HG03457 (cell line): ENCODE measurements at regions not wholly inside any gene's neighbourhood (a gene's known extent, or its start where the extent isn't known, plus 50 kb on each side); places are given as distances from the start of the nearest gene placed in this dataset.

Experiments used
- ATAC-seq: cut with Tn5 transposase; IDR thresholded peaks from one replicate; pipeline ENCODE4 v1.9.1; 2021; ENCODE audit warnings: moderate number of reproducible peaks; ENCODE audit not compliant: unreplicated experiment

- ATAC-seq = no peak
Observed at GRCh38 chr11:92852946-92853345, 116.5 kb upstream of the MTNR1B start.

GRCh38 chr11:92854162-92854561, 115.3 kb upstream of the MTNR1B start:
- ATAC-seq = no peak

GRCh38 chr11:92854952-92855351, 114.5 kb upstream of the MTNR1B start:
- ATAC-seq = no peak

DNA sequence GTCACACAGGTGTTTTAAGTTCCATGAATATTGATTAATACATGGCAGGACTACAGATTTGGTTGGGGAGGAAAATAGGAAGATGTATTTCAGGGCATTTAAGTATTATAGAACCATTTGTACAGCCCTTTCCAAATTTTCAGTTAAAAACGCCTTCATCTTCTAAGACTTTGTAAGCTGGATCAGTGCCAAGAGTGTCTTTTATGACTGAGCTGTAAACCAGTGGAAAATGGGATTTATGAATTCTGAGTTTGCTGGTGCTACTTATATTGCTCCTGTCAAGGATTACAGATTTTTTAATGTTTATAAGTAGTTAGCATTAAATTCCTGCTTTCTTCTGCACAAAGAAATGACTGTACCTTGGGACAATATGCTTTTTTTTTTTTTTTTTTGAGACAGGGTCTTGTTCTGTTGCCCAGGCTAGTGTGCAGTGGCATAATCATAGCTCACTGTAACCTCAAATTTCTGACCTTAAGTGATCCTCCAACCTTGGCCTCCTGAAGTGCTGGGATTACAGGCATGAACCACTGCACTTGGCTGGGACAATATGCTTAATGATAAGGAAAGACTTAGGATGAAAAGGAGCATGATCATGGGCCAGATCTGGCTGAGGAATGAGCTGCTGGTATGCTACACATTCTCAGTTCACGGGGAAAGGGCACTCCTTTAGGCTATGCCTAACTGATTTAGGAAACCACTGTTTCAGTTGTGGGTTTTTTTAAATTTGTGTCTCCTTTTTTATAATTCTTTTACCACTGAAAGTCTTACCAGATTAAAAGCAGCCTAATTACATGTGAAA, 113.6 kb upstream of the MTNR1B start:
- no peak for ATAC-seq

GRCh38 chr11:92857407-92857806, 112.0 kb upstream of the MTNR1B start:
- no peak for ATAC-seq

GRCh38 chr11:92859156-92859690, 110.2 kb upstream of the MTNR1B start:
- no peak for ATAC-seq

GRCh38 chr11:92861634-92862033, 107.8 kb upstream of the MTNR1B start:
- ATAC-seq = no peak

GRCh38 chr11:92865352-92865751, 104.1 kb upstream of the MTNR1B start:
- ATAC-seq = no peak

GRCh38 chr11:92866679-92867282, 102.7 kb upstream of the MTNR1B start:
- ATAC-seq = no peak

DNA sequence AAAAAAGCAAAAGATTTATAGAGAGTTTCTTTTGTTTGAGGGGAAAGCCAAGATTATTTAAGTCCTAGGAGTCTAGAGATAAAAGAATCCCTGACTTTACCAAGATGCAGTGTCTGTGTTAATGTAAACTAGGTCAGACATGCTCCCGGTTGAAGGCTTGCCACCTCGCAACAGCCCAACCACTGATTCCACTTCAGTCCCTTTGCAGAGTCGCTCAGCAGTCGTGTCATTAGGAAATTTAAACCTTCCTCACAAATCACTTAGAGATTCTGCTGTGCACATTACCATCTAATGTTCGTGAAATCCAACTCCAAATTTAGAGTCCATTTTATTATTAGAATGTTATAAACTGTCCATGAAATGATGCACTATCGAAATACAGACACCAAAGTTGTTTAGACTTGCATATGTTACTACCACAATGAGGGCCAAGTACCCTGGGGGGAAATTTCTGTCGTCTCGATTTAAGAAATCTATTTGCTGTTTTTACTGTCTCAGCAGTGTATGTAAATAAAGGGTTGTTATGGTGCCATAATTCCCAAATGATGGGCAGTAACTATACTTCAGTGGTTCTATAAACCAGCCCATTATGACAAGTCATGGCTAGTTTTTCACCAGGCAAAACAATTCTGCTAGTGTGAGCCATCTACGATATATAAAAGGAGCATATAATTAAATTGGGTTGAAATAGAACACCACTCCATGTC, 101.4 kb upstream of the MTNR1B start:
- ATAC-seq = no peak

DNA sequence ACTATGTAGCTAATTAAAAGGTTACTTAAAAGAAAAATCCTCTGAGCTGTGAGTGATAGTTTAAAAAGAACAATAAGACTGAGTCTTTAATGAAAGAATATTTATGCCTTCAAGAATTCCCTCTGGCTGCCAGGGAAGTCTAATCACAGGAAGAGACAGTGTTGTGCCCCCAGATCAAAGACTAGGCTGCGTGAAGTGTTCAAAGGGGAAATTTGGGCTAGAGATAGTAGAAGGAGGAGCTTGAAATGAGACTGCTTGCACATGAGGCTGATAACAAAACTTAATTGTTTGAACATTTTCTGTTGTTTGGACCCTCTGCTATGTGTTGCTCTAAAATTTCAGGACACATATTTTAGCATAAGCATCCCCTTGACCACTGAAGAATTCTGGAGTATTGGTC, 99.7 kb upstream of the MTNR1B start:
- no peak for ATAC-seq

DNA sequence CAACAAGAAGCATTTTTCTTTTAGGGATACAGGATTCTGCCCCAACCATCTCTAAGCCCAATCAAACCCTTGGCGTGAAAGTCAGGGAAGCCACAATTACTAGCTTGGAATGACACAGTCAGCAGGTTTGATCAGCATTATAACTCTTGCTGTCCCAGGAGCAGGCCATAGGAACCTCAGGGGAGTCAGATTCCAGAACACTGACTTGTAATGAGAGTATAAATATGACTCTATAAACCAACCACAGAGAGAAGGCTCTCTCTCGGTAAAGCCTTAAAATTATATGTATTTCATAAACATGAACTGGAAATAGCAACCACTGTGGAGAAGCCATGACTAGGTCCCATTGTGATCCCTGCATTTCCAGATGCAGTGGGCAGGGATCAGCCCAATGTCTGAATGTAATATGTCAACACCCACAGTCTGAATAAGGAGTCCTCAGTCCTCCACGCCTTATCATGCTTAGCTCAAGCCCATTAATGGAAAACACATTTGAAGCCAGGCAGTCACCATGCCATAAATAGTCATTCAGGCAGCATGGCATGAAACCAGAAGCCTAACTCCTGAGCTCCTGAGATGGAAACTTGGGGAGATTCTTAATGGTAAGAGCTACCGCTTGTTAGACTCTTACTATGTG, 99.1 kb upstream of the MTNR1B start:
- ATAC-seq = no peak

GRCh38 chr11:92873551-92873950, 95.9 kb upstream of the MTNR1B start:
- no peak for ATAC-seq

- no peak for ATAC-seq
Observed at GRCh38 chr11:92875473-92875872, 94.0 kb upstream of the MTNR1B start.

DNA sequence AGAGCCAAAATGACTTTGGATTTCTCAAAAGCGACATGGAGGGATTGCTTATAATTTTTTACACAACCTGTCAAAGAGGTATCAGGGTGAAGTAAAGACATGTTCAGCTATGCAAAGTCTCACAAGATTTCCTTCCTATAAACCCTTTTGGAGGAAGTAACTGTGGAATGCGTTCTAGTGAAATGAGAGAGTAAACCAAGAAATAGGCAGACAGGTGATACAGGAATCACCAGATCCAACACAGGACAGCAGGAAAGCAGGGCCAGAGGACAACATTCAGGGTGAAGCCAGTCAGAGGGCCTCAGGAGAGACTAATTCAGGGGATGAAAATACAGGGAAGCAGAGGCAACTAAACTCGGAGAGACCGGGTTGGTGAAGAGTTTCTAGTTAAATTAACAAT, 90.4 kb upstream of the MTNR1B start:
- no peak for ATAC-seq

DNA sequence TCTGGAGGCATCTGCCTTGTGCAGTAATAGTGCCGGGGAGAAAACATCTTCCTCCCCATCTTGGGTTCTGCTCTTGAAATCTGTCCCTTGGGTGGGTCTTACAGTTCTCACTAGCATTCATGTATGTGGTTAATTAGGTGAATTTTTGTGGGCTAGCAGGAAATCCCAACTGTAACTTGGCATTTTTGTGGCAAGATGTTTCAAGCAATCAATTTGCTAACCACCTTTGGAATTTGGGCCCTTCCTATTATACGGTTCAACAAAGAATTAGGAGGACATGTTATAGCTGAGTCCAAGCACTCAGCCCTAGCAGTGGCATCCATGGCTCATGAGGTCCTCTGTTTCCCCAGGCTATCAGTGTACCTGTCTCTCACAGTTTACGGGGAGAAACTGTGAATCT, 89.1 kb upstream of the MTNR1B start:
- ATAC-seq = no peak

GRCh38 chr11:92881940-92882450, 87.5 kb upstream of the MTNR1B start:
- no peak for ATAC-seq

DNA sequence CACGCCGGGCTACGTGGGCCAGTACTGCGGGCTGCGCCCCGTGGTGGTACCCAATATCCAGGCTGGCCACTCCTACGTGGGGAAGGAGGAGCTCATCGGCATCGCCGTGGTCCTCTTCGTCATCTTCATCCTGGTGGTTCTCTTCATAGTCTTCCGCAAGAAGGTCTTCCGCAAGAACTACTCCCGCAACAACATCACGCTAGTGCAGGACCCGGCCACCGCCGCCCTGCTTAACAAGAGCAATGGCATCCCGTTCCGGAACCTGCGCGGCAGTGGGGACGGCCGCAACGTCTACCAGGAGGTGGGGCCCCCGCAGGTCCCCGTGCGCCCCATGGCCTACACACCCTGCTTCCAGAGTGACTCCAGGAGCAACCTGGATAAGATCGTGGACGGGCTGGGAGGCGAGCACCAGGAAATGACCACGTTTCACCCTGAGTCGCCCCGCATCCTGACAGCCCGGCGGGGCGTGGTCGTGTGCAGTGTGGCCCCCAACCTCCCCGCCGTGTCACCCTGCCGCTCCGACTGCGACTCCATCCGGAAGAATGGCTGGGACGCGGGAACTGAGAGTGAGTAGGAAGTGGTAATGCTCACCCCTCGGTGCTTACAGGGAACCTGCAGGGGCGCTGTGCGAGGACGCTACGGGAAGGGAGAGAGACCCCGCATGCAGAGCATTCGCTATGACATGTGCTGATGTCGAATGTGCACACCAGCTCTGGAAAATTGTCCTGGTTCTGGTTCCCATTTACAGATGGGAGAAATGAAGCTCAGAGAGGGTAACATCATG, 86.4 kb upstream of the MTNR1B start:
- ATAC-seq = no peak

DNA sequence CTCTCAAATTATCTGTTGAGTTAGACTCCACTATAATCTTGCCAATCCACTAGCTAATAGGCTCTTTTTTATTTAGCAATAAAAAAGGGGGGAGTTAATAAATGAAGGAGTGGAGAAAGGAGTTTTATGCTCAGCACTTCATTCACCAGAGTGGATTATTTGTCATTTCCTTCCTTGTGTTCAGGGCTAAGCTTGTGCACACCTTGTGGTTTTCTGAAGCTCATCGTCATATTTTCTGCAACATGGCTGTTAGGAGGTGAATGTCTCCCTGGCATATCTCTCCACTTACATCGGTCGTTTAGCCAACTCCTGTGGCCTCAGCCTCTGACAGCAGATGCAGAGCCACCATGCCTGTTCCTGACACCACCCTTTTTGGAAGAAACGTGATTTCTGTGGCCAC, 83.9 kb upstream of the MTNR1B start:
- no peak for ATAC-seq

DNA sequence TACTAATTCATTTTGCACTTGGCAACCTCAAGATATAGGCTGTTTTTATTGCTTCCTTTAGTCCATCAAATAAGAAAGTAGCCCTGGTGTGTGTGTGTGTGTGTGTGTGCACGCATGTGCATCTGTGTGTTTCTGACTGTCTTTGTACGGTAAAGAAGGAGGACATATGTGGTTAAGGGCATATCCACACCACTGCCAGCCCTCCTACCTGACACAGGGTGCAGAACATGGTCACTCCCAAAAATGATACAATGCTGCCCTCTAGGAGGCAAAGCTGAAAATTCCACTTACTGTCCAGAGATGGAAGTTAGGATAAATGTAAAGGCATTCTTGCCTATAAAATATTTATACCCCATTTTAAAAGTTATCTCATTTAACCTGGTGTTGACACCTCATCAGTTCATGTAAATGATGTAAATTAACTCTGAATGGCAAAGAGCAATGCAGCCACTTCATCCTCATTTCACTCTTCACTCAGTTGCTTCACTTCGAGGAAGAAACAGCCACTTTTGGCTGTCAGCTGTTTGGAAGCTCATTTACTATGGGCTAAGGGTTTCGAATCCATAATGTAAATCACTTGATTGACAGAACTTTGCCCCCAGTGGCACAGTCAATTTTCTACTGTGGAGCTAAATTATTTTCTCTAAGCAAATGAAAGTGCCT, 83.1 kb upstream of the MTNR1B start:
- ATAC-seq = no peak
